SU-DHL-6 (cell line): ENCODE measurements at regions not wholly inside any gene's neighbourhood (a gene's known extent, or its start where the extent isn't known, plus 50 kb on each side); places are given as distances from the start of the nearest gene placed in this dataset.

Source experiments
- EZH2phosphoT487 ChIP-seq: fragments of 200-600 bp; sonication (generic), shearing (Covaris generic); conservative IDR thresholded peaks from 2 replicates; pipeline ENCODE4 v1.6.1; 2018; ENCODE audit warnings: mild to moderate bottlenecking, antibody characterized with exemption, low read length, moderate library complexity, mixed read lengths
- TF ChIP-seq, protein P1 (sequence below): fragments of 200-600 bp; sonication (generic); IDR thresholded peaks from one replicate; pipeline ENCODE4 v1.5.1; 2017; ENCODE audit warnings: antibody characterized with exemption, mild to moderate bottlenecking, low read length, moderate library complexity; ENCODE audit not compliant: insufficient read depth, poor library complexity, severe bottlenecking

DNA sequence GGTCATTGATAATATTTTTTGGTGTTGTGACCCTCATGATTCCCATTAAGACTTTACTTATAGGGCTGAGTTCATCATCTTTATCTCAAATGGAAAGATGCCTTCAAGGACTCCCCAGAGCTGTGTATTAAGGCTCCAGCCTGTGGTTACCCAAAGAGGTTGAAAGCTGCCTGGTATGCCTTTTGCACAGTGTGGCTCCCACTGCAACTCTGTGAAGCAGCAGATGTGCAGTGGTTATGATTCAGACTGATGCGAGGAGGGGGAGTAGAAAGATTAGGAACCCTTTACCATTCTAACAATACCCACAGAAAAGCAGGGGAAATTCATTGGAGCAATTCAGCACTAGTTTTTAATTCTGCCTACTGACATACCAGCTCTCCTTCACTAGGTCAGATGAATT is 560.0 kb downstream of the INSC start:
- TF ChIP-seq, protein P1, sequence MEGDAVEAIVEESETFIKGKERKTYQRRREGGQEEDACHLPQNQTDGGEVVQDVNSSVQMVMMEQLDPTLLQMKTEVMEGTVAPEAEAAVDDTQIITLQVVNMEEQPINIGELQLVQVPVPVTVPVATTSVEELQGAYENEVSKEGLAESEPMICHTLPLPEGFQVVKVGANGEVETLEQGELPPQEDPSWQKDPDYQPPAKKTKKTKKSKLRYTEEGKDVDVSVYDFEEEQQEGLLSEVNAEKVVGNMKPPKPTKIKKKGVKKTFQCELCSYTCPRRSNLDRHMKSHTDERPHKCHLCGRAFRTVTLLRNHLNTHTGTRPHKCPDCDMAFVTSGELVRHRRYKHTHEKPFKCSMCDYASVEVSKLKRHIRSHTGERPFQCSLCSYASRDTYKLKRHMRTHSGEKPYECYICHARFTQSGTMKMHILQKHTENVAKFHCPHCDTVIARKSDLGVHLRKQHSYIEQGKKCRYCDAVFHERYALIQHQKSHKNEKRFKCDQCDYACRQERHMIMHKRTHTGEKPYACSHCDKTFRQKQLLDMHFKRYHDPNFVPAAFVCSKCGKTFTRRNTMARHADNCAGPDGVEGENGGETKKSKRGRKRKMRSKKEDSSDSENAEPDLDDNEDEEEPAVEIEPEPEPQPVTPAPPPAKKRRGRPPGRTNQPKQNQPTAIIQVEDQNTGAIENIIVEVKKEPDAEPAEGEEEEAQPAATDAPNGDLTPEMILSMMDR, result no peak
- TF ChIP-seq EZH2phosphoT487, result no peak
